HG03095 (cell line): ENCODE measurements at regions not wholly inside any gene's neighbourhood (a gene's known extent, or its start where the extent isn't known, plus 50 kb on each side); places are given as distances from the start of the nearest gene placed in this dataset.
"Not testable (repeated sequence)": the region's sequence is repeated elsewhere in the genome, so short reads cannot be mapped to it uniquely, and the experiment has no call there.

Source experiments
- ATAC-seq: cut with Tn5 transposase; IDR thresholded peaks from one replicate; pipeline ENCODE4 v1.9.1; 2021; ENCODE audit warnings: moderate library complexity; ENCODE audit not compliant: unreplicated experiment

DNA sequence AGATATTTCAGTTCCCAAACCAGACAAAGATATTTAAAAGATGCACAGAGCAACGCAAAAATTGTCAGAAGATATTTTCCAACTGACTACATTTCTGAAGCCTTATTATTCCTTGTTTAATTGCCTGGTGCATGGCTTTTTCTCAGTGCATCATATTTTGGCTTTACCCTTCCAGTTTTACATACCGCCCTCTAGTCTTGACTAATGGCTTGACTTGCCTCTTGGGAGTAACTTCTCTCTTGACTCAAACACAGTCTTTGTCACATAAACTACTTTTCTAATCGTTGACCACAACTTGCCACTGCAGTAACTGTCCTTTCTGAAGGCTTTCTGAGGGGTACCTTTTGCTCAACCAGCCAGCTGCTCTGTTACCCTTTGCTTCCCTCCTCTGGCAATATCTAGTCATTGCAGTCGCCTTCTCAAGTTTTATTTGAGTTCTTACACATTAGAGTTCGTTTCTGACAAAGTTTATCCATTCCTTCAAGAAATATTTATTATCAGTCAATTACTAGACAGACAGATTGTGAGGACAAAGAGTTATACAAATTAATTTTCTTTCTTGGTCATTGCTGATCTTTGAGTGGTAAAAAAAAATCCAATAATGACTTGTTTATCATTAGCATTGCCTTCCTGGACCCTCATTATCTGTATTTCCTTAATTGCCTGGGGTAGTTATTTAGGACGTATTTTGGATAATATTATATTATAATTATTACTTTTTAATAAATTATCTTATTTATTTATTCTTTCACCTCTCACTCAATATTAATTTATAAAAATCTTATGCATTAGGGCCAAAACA, 506.9 kb upstream of the PCDH10 start:
- ATAC-seq = peak; percentile 67

GRCh38 chr4:132646186-132646585, 502.9 kb upstream of the PCDH10 start:
- ATAC-seq = peak; percentile 84

DNA sequence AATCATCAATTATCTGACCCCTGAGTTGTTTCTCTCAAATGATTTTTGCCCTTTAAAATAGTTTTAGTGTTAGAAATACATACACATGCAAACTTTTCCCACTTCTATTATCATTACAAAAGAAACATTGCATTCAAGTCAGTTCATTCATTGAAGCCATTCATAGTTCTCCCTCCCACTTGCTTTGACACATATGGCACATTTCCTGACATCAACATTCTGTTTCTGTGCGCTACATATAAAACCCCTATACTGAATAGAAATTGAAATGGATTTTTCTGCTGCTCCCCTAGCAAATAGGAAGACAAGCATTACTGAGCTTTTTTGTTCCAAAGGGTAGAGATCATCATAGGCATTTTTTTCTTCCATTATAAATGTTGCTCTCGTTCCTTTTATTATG, 497.9 kb upstream of the PCDH10 start:
- ATAC-seq = no peak

DNA sequence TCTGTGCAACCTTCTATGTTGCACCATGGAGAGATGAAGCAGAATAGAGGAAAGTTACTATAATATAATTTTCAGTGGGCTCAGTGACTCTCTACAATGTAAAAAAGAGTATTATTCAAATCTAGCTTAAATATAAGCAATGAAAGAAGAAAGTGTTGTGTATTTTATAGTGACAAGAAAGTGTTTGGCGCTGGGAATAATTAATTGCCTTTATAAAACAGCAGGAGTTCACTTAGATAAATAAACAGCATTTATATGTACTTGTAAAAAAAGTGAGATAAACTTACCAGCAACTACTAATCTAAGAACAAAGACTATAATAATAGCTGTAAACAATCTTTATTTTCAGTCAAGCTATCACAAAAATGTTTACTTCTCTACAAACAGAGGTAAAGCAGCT, 488.9 kb upstream of the PCDH10 start:
- no peak for ATAC-seq

GRCh38 chr4:132662456-132662855, 486.6 kb upstream of the PCDH10 start:
- ATAC-seq = no peak

DNA sequence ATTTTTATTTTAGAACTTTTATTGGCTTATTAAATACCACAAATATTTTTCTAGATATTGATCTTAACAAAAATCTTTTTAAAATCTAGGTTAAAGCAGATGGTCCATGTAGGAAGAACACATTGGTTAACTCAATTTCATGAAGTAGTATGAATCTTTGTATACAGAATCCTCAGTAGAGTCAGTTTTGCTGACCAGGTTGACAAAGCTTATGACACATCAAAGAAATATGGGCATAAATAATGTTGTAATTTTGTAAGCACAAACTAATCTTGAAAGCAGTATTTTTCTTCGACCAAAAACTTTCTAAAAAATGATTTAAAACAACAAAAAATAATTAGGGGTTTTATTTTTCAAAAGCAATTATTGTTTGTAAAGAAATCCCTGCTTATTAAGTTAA, 479.3 kb upstream of the PCDH10 start:
- ATAC-seq = no peak

GRCh38 chr4:132670557-132670956, 478.5 kb upstream of the PCDH10 start:
- ATAC-seq = no peak

- ATAC-seq = no peak
These were observed 465.1 kb upstream of the PCDH10 start for GRCh38 chr4:132683957-132684356.

GRCh38 chr4:132691026-132691425, 458.1 kb upstream of the PCDH10 start:
- ATAC-seq = no peak

GRCh38 chr4:132691668-132692067, 457.4 kb upstream of the PCDH10 start:
- no peak for ATAC-seq

GRCh38 chr4:132694775-132695174, 454.3 kb upstream of the PCDH10 start:
- ATAC-seq = no peak

DNA sequence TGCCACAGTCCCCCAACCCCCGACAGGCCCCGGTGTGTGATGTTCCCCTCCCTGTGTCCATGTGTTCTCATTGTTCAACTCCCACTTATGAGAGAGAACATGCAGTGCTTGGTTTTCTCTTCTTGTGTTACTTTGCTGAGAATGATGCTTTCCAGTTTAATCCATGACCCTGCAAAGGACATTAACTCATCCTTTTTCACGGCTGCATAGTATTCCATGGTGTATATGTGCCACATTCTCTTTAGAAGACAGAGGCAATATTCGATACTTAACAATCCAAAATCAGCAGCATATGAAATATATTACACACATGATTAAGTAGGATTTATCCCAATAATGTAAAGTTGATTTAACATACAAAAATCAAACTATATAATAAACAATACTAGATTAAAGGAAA, 451.6 kb upstream of the PCDH10 start:
- not testable (repeated sequence) for ATAC-seq

- no peak for ATAC-seq
These were observed 441.1 kb upstream of the PCDH10 start for GRCh38 chr4:132707955-132708354.

DNA sequence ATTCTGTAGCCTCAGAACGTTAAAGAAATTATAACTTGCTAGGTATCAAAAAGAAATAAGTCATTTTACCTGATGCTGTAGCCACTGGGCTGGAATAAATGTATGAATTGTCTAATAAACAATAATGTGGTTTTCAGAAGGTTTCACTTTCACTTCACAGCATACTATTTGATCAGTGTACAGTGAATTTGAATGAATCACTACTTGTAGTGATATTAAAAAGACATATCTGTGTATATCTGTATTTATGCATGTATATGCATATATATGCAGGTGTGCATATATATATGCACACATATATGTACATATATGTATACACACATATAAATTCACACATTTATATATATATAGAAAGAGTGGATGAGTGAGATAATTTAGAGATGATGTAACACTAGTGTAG, 440.0 kb upstream of the PCDH10 start:
- ATAC-seq = no peak

GRCh38 chr4:132710971-132711370, 438.1 kb upstream of the PCDH10 start:
- ATAC-seq = no peak

DNA sequence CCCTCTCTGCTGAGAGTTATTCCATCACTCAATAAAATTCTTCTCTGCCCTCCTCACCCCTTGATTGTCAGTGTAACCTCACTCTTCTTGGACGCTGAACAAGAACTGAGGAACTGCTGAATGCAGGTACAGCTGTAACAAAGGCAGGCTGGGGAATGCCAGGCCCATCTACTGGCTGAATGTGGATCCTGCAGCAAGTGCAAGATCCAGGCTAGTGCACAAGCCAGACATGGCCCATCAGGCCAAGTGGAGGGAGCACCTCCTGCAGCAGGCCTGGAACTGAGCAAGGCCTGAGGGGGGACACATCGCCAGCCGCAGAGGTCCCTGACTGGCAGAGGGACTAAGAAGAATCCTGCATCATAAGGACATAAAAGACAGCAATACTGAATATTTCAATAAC, 411.8 kb upstream of the PCDH10 start:
- ATAC-seq = no peak

GRCh38 chr4:132759199-132759780, 389.8 kb upstream of the PCDH10 start:
- no peak for ATAC-seq

GRCh38 chr4:132763465-132763864, 385.6 kb upstream of the PCDH10 start:
- no peak for ATAC-seq

- no peak for ATAC-seq
These were observed 381.2 kb upstream of the PCDH10 start for GRCh38 chr4:132767901-132768300.

- ATAC-seq = no peak
These were observed 378.3 kb upstream of the PCDH10 start for GRCh38 chr4:132770776-132771175.

GRCh38 chr4:132792310-132792709, 356.8 kb upstream of the PCDH10 start:
- ATAC-seq = no peak

DNA sequence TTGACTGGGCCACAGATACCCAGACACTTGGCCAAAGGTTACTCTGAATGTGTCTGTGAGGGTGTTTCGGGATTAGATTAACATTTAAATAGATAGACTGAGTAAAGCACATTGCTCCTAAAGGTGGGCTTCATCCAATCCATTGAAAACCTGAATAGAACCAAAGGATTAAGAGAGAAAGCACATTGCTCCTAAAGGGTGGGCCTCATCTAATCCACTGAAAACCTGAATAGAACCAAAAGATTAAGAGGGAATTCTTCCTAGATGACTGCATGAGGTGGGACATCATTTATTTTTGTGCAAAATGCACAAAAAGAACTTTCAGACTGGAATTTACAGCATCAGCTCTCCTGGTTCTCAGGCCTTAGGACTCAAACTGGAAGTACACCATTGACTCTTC, 351.2 kb upstream of the PCDH10 start:
- ATAC-seq = no peak
